OCI-LY1 (cell line): ENCODE measurements at regions not wholly inside any gene's neighbourhood (a gene's known extent, or its start where the extent isn't known, plus 50 kb on each side); places are given as distances from the start of the nearest gene placed in this dataset.

Source experiments
- H2AFZ ChIP-seq: fragments of 200-600 bp; sonication (generic), shearing (Covaris generic); 2 replicates; pipeline ENCODE4 v1.6.0; 2014; ENCODE audit warnings: antibody characterized with exemption, mild to moderate bottlenecking, low read length
- H3F3A ChIP-seq: fragments of 200-600 bp; sonication (generic), shearing (Covaris generic); 2 replicates; pipeline ENCODE4 v1.6.0; 2014; ENCODE audit warnings: mild to moderate bottlenecking, antibody characterized with exemption, low read length, moderate library complexity; ENCODE audit not compliant: insufficient read depth
- H3K27ac ChIP-seq: fragments of 200-600 bp; sonication (generic); 2 replicates; pipeline ENCODE4 v1.5.1; 2014; ENCODE audit warnings: low read length, mixed run types, mild to moderate bottlenecking, low read depth; ENCODE audit not compliant: poor library complexity, severe bottlenecking
- H3K27me3 ChIP-seq: fragments of 200-600 bp; sonication (generic); 2 replicates; pipeline ENCODE4 v1.6.0; 2014; ENCODE audit warnings: antibody characterized with exemption, mild to moderate bottlenecking, low read length, moderate library complexity; ENCODE audit not compliant: insufficient read depth
- H3K36me3 ChIP-seq: fragments of 200-600 bp; sonication (generic); 2 replicates; pipeline ENCODE4 v1.6.1; 2014; ENCODE audit warnings: mild to moderate bottlenecking, antibody characterized with exemption, low read length, moderate library complexity, mixed read lengths; ENCODE audit not compliant: insufficient read depth
- H3K4me1 ChIP-seq: fragments of 200-600 bp; sonication (generic); 2 replicates; pipeline ENCODE4 v1.5.1; 2014; ENCODE audit warnings: mild to moderate bottlenecking, low read length, moderate library complexity; ENCODE audit not compliant: insufficient read depth, severe bottlenecking
- H3K4me2 ChIP-seq: fragments of 200-600 bp; sonication (generic), shearing (Covaris generic); 2 replicates; pipeline ENCODE4 v1.6.1; 2014; ENCODE audit warnings: low read length
- H3K4me3 ChIP-seq: fragments of 200-600 bp; sonication (generic); 2 replicates; pipeline ENCODE4 v1.5.1; 2014; ENCODE audit warnings: low read length, low read depth, mild to moderate bottlenecking, mixed read lengths; ENCODE audit not compliant: poor library complexity, severe bottlenecking
- H3K79me2 ChIP-seq: fragments of 200-600 bp; shearing (Covaris generic); 2 replicates; pipeline ENCODE4 v1.6.1; 2016; ENCODE audit warnings: mixed run types, low read length, mixed read lengths; ENCODE audit not compliant: insufficient read depth
- H3K9ac ChIP-seq: fragments of 200-600 bp; sonication (generic), shearing (Covaris generic); 2 replicates; pipeline ENCODE4 v1.6.1; 2014; ENCODE audit warnings: mild to moderate bottlenecking, low read length, mixed read lengths
- H3K9me2 ChIP-seq: fragments of 200-600 bp; sonication (generic), shearing (Covaris generic); 2 replicates; pipeline ENCODE4 v1.6.1; 2014; ENCODE audit warnings: low read depth, mild to moderate bottlenecking, low read length, mixed read lengths
- H3K9me3 ChIP-seq: fragments of 200-600 bp; shearing (Covaris generic); 2 replicates; pipeline ENCODE4 v1.6.1; 2014; ENCODE audit warnings: low read length, mixed read lengths
- H4K20me1 ChIP-seq: fragments of 200-600 bp; sonication (generic), shearing (Covaris generic); 2 replicates; pipeline ENCODE4 v1.6.0; 2016; ENCODE audit warnings: mild to moderate bottlenecking, low read length; ENCODE audit not compliant: insufficient read depth
- CTCF ChIP-seq: fragments of 200-600 bp; sonication (generic), shearing (Covaris generic); IDR thresholded peaks from 2 replicates; pipeline ENCODE4 v1.5.1; 2017; ENCODE audit warnings: mild to moderate bottlenecking, antibody characterized with exemption, low read length, moderate library complexity, mixed read lengths
- EZH2 ChIP-seq: fragments of 200-600 bp; sonication (generic), shearing (Covaris generic); IDR thresholded peaks from 2 replicates; pipeline ENCODE4 v1.8.0; 2017; ENCODE audit warnings: borderline replicate concordance, mixed run types, mild to moderate bottlenecking, antibody characterized with exemption, low read length, moderate library complexity, mixed read lengths

DNA sequence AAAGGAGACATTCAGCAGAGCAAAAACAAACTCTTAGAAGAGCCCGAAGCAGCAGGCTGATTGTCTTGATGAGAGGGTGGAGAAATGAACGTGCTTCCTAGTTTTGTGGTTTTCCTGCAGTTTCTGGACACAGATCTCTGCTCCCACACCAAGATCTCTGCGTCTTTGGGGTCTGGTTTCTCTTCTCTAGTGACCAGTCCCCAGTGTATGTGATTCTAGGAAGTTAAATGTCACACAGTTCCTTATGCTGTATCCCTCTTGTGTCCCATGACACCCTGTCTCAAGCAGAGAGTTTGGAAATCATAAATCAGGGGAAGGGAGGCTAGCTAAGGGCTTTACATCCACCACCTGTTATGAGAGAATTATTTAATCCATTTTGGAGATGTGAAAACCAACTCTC is 55.4 kb upstream of the KLF14 start:
- TF ChIP-seq EZH2: no peak
- TF ChIP-seq CTCF: no peak
- no peaks in the 10 kb centered on the region for H3K9me3 ChIP-seq
- H3K36me3 ChIP-seq: no peaks in the 10 kb centered on the region
- no peak overlapping the region for H3K9ac ChIP-seq
- no peaks in the 10 kb centered on the region; the same call in 1 of the 2 replicates for H3K27me3 ChIP-seq
- H3K4me2 ChIP-seq: no peak overlapping the region
- no peak overlapping the region for H3K27ac ChIP-seq
- no peak overlapping the region for H3K4me3 ChIP-seq
- no peaks in the 10 kb centered on the region for H3K9me2 ChIP-seq
- H3K79me2 ChIP-seq: no peaks in the 10 kb centered on the region
- H4K20me1 ChIP-seq: no peaks in the 10 kb centered on the region
- H2AFZ ChIP-seq: no peak overlapping the region
- no peaks in the 10 kb centered on the region for H3K4me1 ChIP-seq
- H3F3A ChIP-seq: no peaks in the 10 kb centered on the region

GRCh38 chr7:130791746-130792145 is 57.7 kb upstream of the KLF14 start:
- Histone ChIP-seq H3K9ac (no peak overlapping the region), H3K4me1 (no peaks in the 10 kb centered on the region), H3K9me2 (no peaks in the 10 kb centered on the region), H3K36me3 (no peaks in the 10 kb centered on the region), H3K4me2 (no peak overlapping the region), H3F3A (no peaks in the 10 kb centered on the region), H4K20me1 (no peaks in the 10 kb centered on the region), H3K27me3 (no peaks in the 10 kb centered on the region; the same call in 1 of the 2 replicates), H2AFZ (no peak overlapping the region), H3K79me2 (no peaks in the 10 kb centered on the region), H3K4me3 (no peak overlapping the region), H3K9me3 (no peaks in the 10 kb centered on the region), H3K27ac (no peak overlapping the region)
- TF ChIP-seq CTCF (no peak), EZH2 (no peak)

DNA sequence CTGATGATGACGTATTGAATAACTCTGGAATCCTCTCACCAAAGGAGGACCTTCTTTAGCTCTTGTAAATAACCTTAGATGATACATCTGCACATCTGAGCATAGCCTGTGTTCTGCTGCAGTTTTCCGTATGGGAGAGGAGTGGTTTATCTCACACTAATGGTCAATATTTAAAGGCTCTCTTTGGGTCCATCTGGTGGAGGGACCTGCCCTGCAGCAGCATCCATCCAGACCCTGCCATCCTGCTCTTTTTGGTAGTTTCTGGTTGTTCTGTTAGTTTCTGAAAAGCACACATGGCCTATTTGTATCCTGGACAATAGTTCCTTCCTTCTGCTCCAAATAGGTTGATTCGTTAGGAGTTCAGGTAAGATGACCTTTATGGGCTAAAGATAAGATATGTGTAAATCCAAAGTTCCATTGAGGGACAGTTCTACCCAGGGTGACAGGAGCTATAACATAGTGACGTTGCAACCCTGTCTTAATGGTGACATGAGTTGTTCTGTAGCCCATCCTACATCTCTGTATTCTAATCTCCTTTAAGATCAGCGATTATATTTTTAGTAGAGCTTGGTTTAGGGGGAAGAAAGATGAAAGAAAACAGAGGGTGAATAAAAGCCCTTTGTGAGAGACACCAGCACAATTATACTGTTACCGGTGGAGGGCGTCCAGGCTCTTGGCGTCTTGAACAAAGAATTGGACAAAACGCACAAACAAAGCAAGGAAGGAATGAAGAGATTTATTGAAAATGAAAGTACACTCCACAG is 60.0 kb upstream of the KLF14 start:
- Histone ChIP-seq H3K4me3 (no peak overlapping the region), H3K36me3 (no peaks in the 10 kb centered on the region), H4K20me1 (no peaks in the 10 kb centered on the region), H3K9me2 (no peaks in the 10 kb centered on the region), H3K9ac (no peak overlapping the region), H2AFZ (no peak overlapping the region), H3F3A (no peaks in the 10 kb centered on the region), H3K4me1 (no peaks in the 10 kb centered on the region), H3K27ac (no peak overlapping the region), H3K79me2 (no peaks in the 10 kb centered on the region), H3K4me2 (no peak overlapping the region), H3K27me3 (no peaks in the 10 kb centered on the region; the same call in 1 of the 2 replicates), H3K9me3 (no peaks in the 10 kb centered on the region)
- TF ChIP-seq CTCF (peak; percentile 6; the same call in 1 of the 2 replicates), EZH2 (no peak)
